ENCODE measurements at regions not wholly inside any gene's neighbourhood (a gene's known extent, or its start where the extent isn't known, plus 50 kb on each side); places are given as distances from the start of the nearest gene placed in this dataset.

DNA sequence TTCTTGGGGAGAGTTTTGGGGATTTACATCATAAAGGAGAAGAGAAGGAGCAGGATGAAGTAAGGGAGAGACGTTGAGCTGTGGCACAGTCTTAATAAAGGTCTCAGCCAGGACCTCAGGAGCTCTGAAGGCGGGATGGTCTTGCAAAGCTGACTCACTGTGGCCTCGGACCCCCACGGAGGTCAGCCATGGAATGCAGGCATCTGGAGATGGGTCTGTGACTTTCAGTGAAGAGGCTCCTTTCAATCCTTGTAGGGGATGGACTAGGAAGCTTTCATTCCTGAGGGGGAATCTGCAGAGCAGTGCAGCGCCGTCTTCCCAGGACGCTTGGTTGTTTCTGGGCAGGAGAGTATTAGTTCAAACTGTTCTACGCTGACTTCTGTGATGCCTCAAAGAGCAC, 65.7 kb upstream of the BASP1 start:
- ChIA-PET CTCF (no interaction called here), POLR2A (no interaction called here)
- H3K36me3 ChIP-seq (ENCODE audit: insufficient read depth, low read length), result no peaks in the 10 kb centered on the region
- ATAC-seq (ENCODE audit: poor library complexity), result no peak
- no peak overlapping the region for H3K27ac Mint-ChIP-seq
- no peaks in the 10 kb centered on the region for H3K4me1 ChIP-seq (ENCODE audit: insufficient read depth, low read length)
- DNase-seq, result no peak
- no peak overlapping the region for H3K4me3 ChIP-seq (ENCODE audit: low read length)
- no peaks in the 10 kb centered on the region for H3K4me1 Mint-ChIP-seq (ENCODE audit: low read depth)
- H3K4me3 Mint-ChIP-seq, result no peak overlapping the region
- H3K27me3 Mint-ChIP-seq, result no peaks in the 10 kb centered on the region
- H3K9me3 Mint-ChIP-seq, result no peaks in the 10 kb centered on the region
- H3K27ac ChIP-seq (ENCODE audit: low read depth in 1 of 2, low read length in 2 of 2), result no peak overlapping the region
- intact Hi-C loops (cut with DNase I, micrococcal nuclease), result no loop called here
- H3K9me3 ChIP-seq (ENCODE audit: control insufficient read depth in 1 of 2, insufficient read depth in 1 of 2, low read length in 2 of 2), result no peaks in the 10 kb centered on the region
- no peaks in the 10 kb centered on the region for H3K27me3 ChIP-seq (ENCODE audit: control insufficient read depth in 1 of 2, insufficient read depth in 2 of 2, low read length in 2 of 2)
- TF ChIP-seq, protein P1, sequence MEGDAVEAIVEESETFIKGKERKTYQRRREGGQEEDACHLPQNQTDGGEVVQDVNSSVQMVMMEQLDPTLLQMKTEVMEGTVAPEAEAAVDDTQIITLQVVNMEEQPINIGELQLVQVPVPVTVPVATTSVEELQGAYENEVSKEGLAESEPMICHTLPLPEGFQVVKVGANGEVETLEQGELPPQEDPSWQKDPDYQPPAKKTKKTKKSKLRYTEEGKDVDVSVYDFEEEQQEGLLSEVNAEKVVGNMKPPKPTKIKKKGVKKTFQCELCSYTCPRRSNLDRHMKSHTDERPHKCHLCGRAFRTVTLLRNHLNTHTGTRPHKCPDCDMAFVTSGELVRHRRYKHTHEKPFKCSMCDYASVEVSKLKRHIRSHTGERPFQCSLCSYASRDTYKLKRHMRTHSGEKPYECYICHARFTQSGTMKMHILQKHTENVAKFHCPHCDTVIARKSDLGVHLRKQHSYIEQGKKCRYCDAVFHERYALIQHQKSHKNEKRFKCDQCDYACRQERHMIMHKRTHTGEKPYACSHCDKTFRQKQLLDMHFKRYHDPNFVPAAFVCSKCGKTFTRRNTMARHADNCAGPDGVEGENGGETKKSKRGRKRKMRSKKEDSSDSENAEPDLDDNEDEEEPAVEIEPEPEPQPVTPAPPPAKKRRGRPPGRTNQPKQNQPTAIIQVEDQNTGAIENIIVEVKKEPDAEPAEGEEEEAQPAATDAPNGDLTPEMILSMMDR (IDR thresholded peaks at IDR 0.05), result no peak
- no peaks in the 10 kb centered on the region for H3K36me3 Mint-ChIP-seq (ENCODE audit: low read depth)

DNA sequence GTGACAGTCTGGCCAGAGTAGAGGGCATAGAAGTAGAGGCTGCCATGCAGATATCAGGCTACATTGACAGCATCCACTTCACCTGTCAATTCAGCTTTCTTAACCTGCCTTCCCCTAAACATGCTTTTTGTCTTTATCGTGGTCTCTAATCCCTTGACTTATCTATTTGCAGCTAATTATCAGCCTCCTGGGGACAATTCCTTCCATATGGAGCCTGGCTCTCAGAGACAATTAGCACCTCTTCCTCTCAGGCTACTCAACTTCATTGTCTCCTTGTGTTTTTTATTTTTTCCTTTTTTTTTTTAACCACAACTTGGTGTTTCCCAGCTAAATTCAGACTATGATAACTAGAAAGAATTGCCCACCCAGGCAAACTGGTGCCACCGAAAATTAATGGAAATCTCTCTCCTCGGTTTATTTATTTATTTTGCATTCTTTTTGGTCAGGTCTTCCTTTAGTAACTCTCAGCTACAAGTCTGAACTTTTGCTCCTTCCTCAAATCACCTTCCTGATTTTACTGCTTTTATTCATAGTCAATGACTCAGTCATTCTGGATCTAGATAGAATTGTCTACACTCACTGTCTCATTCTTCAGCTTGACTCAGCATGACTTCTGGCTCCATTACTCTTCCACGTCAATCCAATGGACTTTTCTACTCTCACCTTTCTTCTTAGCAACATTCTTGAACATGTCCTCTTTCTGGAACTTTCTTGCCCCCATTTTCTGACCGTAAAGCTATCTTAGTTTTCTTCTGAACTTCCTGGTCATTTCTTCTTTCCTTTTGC, 63.0 kb upstream of the BASP1 start:
- DNase-seq (no peak), ATAC-seq (ENCODE audit: poor library complexity) (no peak)
- Histone ChIP-seq H3K4me1 (ENCODE audit: insufficient read depth, low read length) (no peaks in the 10 kb centered on the region), H3K27ac (ENCODE audit: low read depth in 1 of 2, low read length in 2 of 2) (no peak overlapping the region), H3K27me3 (ENCODE audit: control insufficient read depth in 1 of 2, insufficient read depth in 2 of 2, low read length in 2 of 2) (no peaks in the 10 kb centered on the region), H3K36me3 (ENCODE audit: insufficient read depth, low read length) (no peaks in the 10 kb centered on the region), H3K9me3 (ENCODE audit: control insufficient read depth in 1 of 2, insufficient read depth in 1 of 2, low read length in 2 of 2) (no peaks in the 10 kb centered on the region), H3K4me3 (ENCODE audit: low read length) (no peak overlapping the region)
- H3K9me3 Mint-ChIP-seq, result no peaks in the 10 kb centered on the region
- no peak overlapping the region for H3K4me3 Mint-ChIP-seq
- H3K4me1 Mint-ChIP-seq (ENCODE audit: low read depth), result no peaks in the 10 kb centered on the region
- intact Hi-C loops (cut with DNase I, micrococcal nuclease), result no loop called here
- H3K27me3 Mint-ChIP-seq, result no peaks in the 10 kb centered on the region
- ChIA-PET CTCF (no interaction called here), POLR2A (no interaction called here)
- H3K27ac Mint-ChIP-seq, result no peak overlapping the region
- H3K36me3 Mint-ChIP-seq (ENCODE audit: low read depth), result no peaks in the 10 kb centered on the region
- TF ChIP-seq, protein P1 (IDR thresholded peaks at IDR 0.05), result no peak

DNA sequence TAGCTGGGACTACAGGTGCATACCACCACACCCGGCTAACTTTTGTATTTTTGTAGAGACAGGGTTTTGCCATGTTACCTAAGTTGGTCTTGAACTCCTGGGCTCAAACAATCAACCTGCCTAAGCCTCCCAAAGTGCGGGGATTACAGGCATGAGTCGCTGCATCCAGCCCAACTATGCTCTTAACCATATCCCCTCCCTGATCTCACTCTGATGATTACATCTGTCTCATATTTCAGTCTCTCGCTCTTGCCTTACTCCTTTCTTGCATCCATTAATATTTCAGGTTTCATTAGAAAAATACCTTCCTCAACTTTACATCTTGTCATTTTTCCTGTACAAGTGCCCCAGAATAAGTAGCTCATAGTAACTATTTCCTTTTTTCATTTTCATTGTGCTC, 61.0 kb upstream of the BASP1 start:
- CTCF ChIA-PET, result no interaction called here
- intact Hi-C loops (cut with DNase I, micrococcal nuclease), result no loop called here

More for the DNA sequence above, 61.0 kb upstream of the BASP1 start:
- Histone ChIP-seq H3K4me1 (ENCODE audit: insufficient read depth, low read length) (no peaks in the 10 kb centered on the region), H3K9me3 (ENCODE audit: control insufficient read depth in 1 of 2, insufficient read depth in 1 of 2, low read length in 2 of 2) (no peaks in the 10 kb centered on the region), H3K36me3 (ENCODE audit: insufficient read depth, low read length) (no peaks in the 10 kb centered on the region), H3K27me3 (ENCODE audit: control insufficient read depth in 1 of 2, insufficient read depth in 2 of 2, low read length in 2 of 2) (no peaks in the 10 kb centered on the region), H3K4me3 (ENCODE audit: low read length) (no peak overlapping the region), H3K27ac (ENCODE audit: low read depth in 1 of 2, low read length in 2 of 2) (no peak overlapping the region)
- no peak for DNase-seq
- Mint-ChIP-seq H3K9me3 (no peaks in the 10 kb centered on the region), H3K36me3 (ENCODE audit: low read depth) (no peaks in the 10 kb centered on the region), H3K4me1 (ENCODE audit: low read depth) (no peaks in the 10 kb centered on the region), H3K4me3 (no peak overlapping the region), H3K27me3 (no peaks in the 10 kb centered on the region), H3K27ac (no peak overlapping the region)
- POLR2A ChIA-PET, result no interaction called here
- ATAC-seq (ENCODE audit: poor library complexity), result no peak
- TF ChIP-seq, protein P1 (IDR thresholded peaks at IDR 0.05), result no peak
